HepG2 (cell line): ENCODE measurements at regions not wholly inside any gene's neighbourhood (a gene's known extent, or its start where the extent isn't known, plus 50 kb on each side); places are given as distances from the start of the nearest gene placed in this dataset.

ENCODE experiments used
- ATAC-seq: fragments of 200-7000 bp; cut with Tn5 transposase; 3 replicates; pipeline ENCODE4 v1.9.1; 2020; ENCODE audit warnings: mild to moderate bottlenecking, moderate library complexity
- BruUV-seq: library from RNA; stranded (reverse); fragments of 400-500 nt; replicated peaks from 2 replicates; lab custom pipeline; 2021; lab: Mats Ljungman, UMichigan
- CTCF ChIA-PET: fragments of 300-600 bp; formaldehyde crosslinking; extraction: SDS; loops from one replicate; lab custom pipeline; 2021; ENCODE audit warnings: low total read pairs, inconsistent platforms, low intra/inter-chr PET ratio; lab: Yijun Ruan, JAX
- POLR2A ChIA-PET: fragments of 350-600 bp; sonication (Branson Sonifier 250); formaldehyde crosslinking; loops from one replicate; lab custom pipeline; 2020; ENCODE audit warnings: antibody characterized with exemption, inconsistent platforms; lab: Yijun Ruan, JAX
- DNase-seq: peaks from one replicate; pipeline ENCODE4 v3.0.0-alpha.2; 2015; ENCODE audit warnings: low spot score
- FAIRE-seq: peaks from 3 replicates; lab custom pipeline; 2011; peaks lifted over from hg19 to GRCh38; lab: Jason Lieb, UNC
- H2AFZ ChIP-seq: one replicate; pipeline ENCODE4 v1.6.1; 2011; ENCODE audit warnings: low read length, inconsistent platforms
- H3K27ac ChIP-seq: fragments of 300-600 bp; 3 replicates; pipeline ENCODE4 v1.8.0; 2011; ENCODE audit warnings: mixed run types, mild to moderate bottlenecking, mixed read lengths, low read length, inconsistent platforms; ENCODE audit not compliant: insufficient read depth; ENCODE audit errors: extremely low read length
- H3K27me3 ChIP-seq, 2 experiments: fragments of 200-600 bp in 1 of 2; 2 replicates in 1 of 2; 3 replicates in 1 of 2; pipeline versions ENCODE4 v1.6.0 to v1.8.0; 2011; ENCODE audit warnings: low read length in 2 of 2, mild to moderate bottlenecking in 2 of 2, moderate library complexity in 2 of 2, inconsistent platforms in 1 of 2; ENCODE audit not compliant: insufficient read depth in 2 of 2, control insufficient read depth in 1 of 2
- H3K36me3 ChIP-seq, 2 experiments: fragments of 200-600 bp in 1 of 2; replicated peaks in 1 of 2; 2 replicates in 1 of 2; 3 replicates in 1 of 2; pipeline versions ENCODE4 v1.5.1 to v1.8.0; 2011; ENCODE audit warnings: low read length in 2 of 2, inconsistent platforms in 1 of 2; ENCODE audit not compliant: insufficient read depth in 2 of 2, control insufficient read depth in 1 of 2
- H3K4me1 ChIP-seq: 2 replicates; pipeline ENCODE4 v1.5.1; 2012; ENCODE audit warnings: low read length, inconsistent platforms; ENCODE audit not compliant: insufficient read depth
- H3K4me2 ChIP-seq: 2 replicates; pipeline ENCODE4 v1.6.0; 2011; ENCODE audit warnings: low read depth, low read length, inconsistent platforms
- H3K4me3 ChIP-seq, 3 experiments: fragments of 200-600 bp in 1 of 3; sonication (generic), shearing (Covaris generic) in 1 of 3; replicated peaks in 1 of 3; 2 replicates each; pipeline ENCODE4 v1.5.1; 2011 to 2016; ENCODE audit warnings: low read length in 3 of 3, inconsistent platforms in 2 of 3, low read depth in 2 of 3, mild to moderate bottlenecking in 2 of 3, control low read depth in 1 of 3, mixed read lengths in 1 of 3; ENCODE audit not compliant: insufficient read depth in 1 of 3
- H3K79me2 ChIP-seq: one replicate; pipeline ENCODE4 v1.6.1; 2011; ENCODE audit warnings: low read length, inconsistent platforms; ENCODE audit not compliant: insufficient read depth
- H3K9ac ChIP-seq: 2 replicates; pipeline ENCODE4 v1.6.0; 2011; ENCODE audit warnings: mild to moderate bottlenecking, low read depth, low read length, inconsistent platforms; ENCODE audit not compliant: insufficient read depth
- H3K9me3 ChIP-seq: 2 replicates; pipeline ENCODE4 v1.5.1; 2012; ENCODE audit warnings: mild to moderate bottlenecking, low read length
- H4K20me1 ChIP-seq: 2 replicates; pipeline ENCODE4 v1.6.0; 2011; ENCODE audit warnings: inconsistent platforms, mild to moderate bottlenecking, low read length, moderate library complexity; ENCODE audit not compliant: insufficient read depth
- EED ChIP-seq: sonication (generic); formaldehyde crosslinking; IDR thresholded peaks from 2 replicates; pipeline ENCODE4 v1.5.0; 2020; ENCODE audit warnings: mild to moderate bottlenecking, missing genetic modification reagents
- HNRNPK ChIP-seq: fragments of 200-400 bp; formaldehyde crosslinking; IDR thresholded peaks from 2 replicates; pipeline ENCODE4 v1.6.1; 2018; ENCODE audit warnings: low read length, low read depth, moderate library complexity, mild to moderate bottlenecking; ENCODE audit not compliant: poor library complexity, severe bottlenecking
- SMAD1 ChIP-seq: sonication (generic); formaldehyde crosslinking; IDR thresholded peaks from 2 replicates; pipeline ENCODE4 v1.4.0; 2020; ENCODE audit warnings: missing genetic modification reagents, low read depth, mild to moderate bottlenecking, borderline replicate concordance
- ZNF460 ChIP-seq: sonication (generic); formaldehyde crosslinking; IDR thresholded peaks from 2 replicates; pipeline ENCODE4 v1.5.1; 2020; ENCODE audit warnings: missing genetic modification reagents, mild to moderate bottlenecking, borderline replicate concordance
- ZNF563 ChIP-seq: sonication (generic); formaldehyde crosslinking; IDR thresholded peaks from 2 replicates; pipeline ENCODE4 v1.8.0; 2022; ENCODE audit warnings: mild to moderate bottlenecking, moderate library complexity, missing genetic modification reagents
- ZNF713 ChIP-seq: sonication (generic); formaldehyde crosslinking; IDR thresholded peaks from 2 replicates; pipeline ENCODE4 v1.4.0; 2020; ENCODE audit warnings: mild to moderate bottlenecking, missing genetic modification reagents
- WGBS: methylation state at CpG from one replicate; pipeline ENCODE4 v1.1.6; 2017; ENCODE audit warnings: low lambda C conversion rate; 5-methylcytosine and 5-hydroxymethylcytosine counted together
- in situ Hi-C: cut with HindIII; loops from 2 replicates; pipeline ENCODE4 v1.10.0; 2017; ENCODE audit warnings: low pct_unique_long_range_greater_than_20kb; ENCODE audit not compliant: extremely low pct_ligation_motif_present
- intact Hi-C: fragments of 100-400 bp; cut with micrococcal nuclease; formaldehyde crosslinking; loops from one replicate; pipeline ENCODE4 v1.10.0; 2022; ENCODE audit not compliant: unreplicated experiment
- TF ChIP-seq, protein P1 (sequence below): sonication (generic); formaldehyde crosslinking; IDR thresholded peaks from 2 replicates; pipeline ENCODE4 v1.5.1; 2020; ENCODE audit warnings: missing genetic modification reagents, mild to moderate bottlenecking, borderline replicate concordance

GRCh38 chr2:198444800-198445287 lies 640.5 kb downstream of the PLCL1 start:
- Histone ChIP-seq H3K36me3 (no peaks in the 10 kb centered on the region), H3K9me3 (no peaks in the 10 kb centered on the region), H3K4me1 (no peaks in the 10 kb centered on the region), H2AFZ (no peak overlapping the region), H3K79me2 (no peaks in the 10 kb centered on the region), H3K27ac (no peak overlapping the region), H3K9ac (no peak overlapping the region), H4K20me1 (no peaks in the 10 kb centered on the region), H3K4me3 (no peak overlapping the region), H3K4me2 (no peak overlapping the region), H3K27me3 (no peaks in the 10 kb centered on the region)
- in situ Hi-C loops, result no loop called here
- no TSS peak for BruUV-seq
- CTCF ChIA-PET, result no interaction called here
- no peak for ATAC-seq
- WGBS, result 32% methylated on average over 2 of the region's 2 CpGs
- POLR2A ChIA-PET, result no interaction called here
- no peak for FAIRE-seq
- no peak for DNase-seq
- intact Hi-C loops, result no loop called here
- TF ChIP-seq ZNF563 (no peak), EED (CRISPR knock-in tag) (no peak), ZNF713 (CRISPR knock-in tag) (no peak), HNRNPK (peak; percentile 93), ZNF460 (no peak)
- TF ChIP-seq, protein P1, sequence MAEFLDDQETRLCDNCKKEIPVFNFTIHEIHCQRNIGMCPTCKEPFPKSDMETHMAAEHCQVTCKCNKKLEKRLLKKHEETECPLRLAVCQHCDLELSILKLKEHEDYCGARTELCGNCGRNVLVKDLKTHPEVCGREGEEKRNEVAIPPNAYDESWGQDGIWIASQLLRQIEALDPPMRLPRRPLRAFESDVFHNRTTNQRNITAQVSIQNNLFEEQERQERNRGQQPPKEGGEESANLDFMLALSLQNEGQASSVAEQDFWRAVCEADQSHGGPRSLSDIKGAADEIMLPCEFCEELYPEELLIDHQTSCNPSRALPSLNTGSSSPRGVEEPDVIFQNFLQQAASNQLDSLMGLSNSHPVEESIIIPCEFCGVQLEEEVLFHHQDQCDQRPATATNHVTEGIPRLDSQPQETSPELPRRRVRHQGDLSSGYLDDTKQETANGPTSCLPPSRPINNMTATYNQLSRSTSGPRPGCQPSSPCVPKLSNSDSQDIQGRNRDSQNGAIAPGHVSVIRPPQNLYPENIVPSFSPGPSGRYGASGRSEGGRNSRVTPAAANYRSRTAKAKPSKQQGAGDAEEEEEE (CRISPR knock-in tag), result no peak

DNA sequence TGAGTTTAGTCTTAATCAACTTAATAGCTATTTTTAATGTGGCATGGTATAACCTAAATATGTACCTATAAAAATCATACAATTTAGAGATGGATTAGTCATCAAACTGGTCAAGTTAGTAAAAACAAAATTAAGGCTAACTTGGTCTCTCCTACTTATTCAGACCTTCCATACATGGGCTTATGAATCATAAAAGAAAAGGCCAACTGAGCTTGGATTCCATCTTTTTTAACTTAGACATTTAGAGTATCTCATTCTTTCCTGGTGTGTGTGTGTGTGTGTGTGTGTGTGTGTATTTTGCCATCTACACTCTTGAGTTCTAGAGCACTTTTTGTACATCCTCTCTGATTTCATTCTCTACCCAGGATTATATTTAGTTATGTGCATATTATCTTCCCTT lies 637.5 kb downstream of the PLCL1 start:
- H3K27me3 ChIP-seq, result no peaks in the 10 kb centered on the region
- no peak for TF ChIP-seq SMAD1
- H3K9ac ChIP-seq, result no peak overlapping the region
- H4K20me1 ChIP-seq, result no peaks in the 10 kb centered on the region
- no peaks in the 10 kb centered on the region for H3K79me2 ChIP-seq
- H2AFZ ChIP-seq, result no peak overlapping the region
- ATAC-seq (no peak), FAIRE-seq (no peak), DNase-seq (no peak)
- no TSS peak for BruUV-seq
- no peaks in the 10 kb centered on the region for H3K9me3 ChIP-seq
- no peak overlapping the region for H3K4me2 ChIP-seq
- in situ Hi-C loops, result no loop called here
- POLR2A ChIA-PET, result no interaction called here
- CTCF ChIA-PET, result no interaction called here
- no peak overlapping the region for H3K27ac ChIP-seq
- intact Hi-C loops, result no loop called here
- H3K4me3 ChIP-seq, result no peak overlapping the region
- H3K36me3 ChIP-seq, result no peaks in the 10 kb centered on the region
- H3K4me1 ChIP-seq, result no peaks in the 10 kb centered on the region
